Hematopoietic multipotent progenitor cell (in vitro differentiated cells): ENCODE measurements at regions not wholly inside any gene's neighbourhood (a gene's known extent, or its start where the extent isn't known, plus 50 kb on each side); places are given as distances from the start of the nearest gene placed in this dataset.
"Not testable (repeated sequence)": the region's sequence is repeated elsewhere in the genome, so short reads cannot be mapped to it uniquely, and the experiment has no call there.

Source experiments
- DNase-seq, 3 donors: peaks; one replicate each; pipeline ENCODE4 v3.0.0-alpha.2; 2011 to 2015; ENCODE audit warnings: low read depth in 2 of 3, low spot score in 2 of 3

- no peak for DNase-seq
Measured at GRCh38 chr6:145071836-145072235, 663.5 kb downstream of the EPM2A start.

GRCh38 chr6:145073811-145074210 is 661.5 kb downstream of the EPM2A start:
- DNase-seq: no peak

- DNase-seq: no peak
Measured at GRCh38 chr6:145074805-145075204, 660.5 kb downstream of the EPM2A start.

- no peak for DNase-seq
Measured at GRCh38 chr6:145075425-145075824, 659.9 kb downstream of the EPM2A start.

GRCh38 chr6:145076115-145076841 is 659.0 kb downstream of the EPM2A start:
- DNase-seq: no peak

GRCh38 chr6:145077382-145077781 is 657.9 kb downstream of the EPM2A start:
- DNase-seq: no peak

- DNase-seq: no peak
Measured at GRCh38 chr6:145080651-145081050, 654.7 kb downstream of the EPM2A start.

GRCh38 chr6:145081677-145082076 is 653.6 kb downstream of the EPM2A start:
- no peak for DNase-seq

- no peak for DNase-seq
Measured at GRCh38 chr6:145082359-145082758, 653.0 kb downstream of the EPM2A start.

GRCh38 chr6:145086197-145086596 is 649.1 kb downstream of the EPM2A start:
- DNase-seq: no peak

GRCh38 chr6:145087034-145087433 is 648.3 kb downstream of the EPM2A start:
- DNase-seq: no peak

GRCh38 chr6:145090801-145091585 is 644.3 kb downstream of the EPM2A start:
- no peak for DNase-seq

- no peak for DNase-seq
Measured at GRCh38 chr6:145091586-145092142, 643.7 kb downstream of the EPM2A start.

- DNase-seq: no peak
Measured at GRCh38 chr6:145092554-145092953, 642.8 kb downstream of the EPM2A start.

- no peak for DNase-seq
Measured at GRCh38 chr6:145093226-145093625, 642.1 kb downstream of the EPM2A start.

GRCh38 chr6:145096846-145097245 is 638.5 kb downstream of the EPM2A start:
- DNase-seq: no peak

GRCh38 chr6:145098127-145098526 is 637.2 kb downstream of the EPM2A start:
- DNase-seq: not testable (repeated sequence)

- DNase-seq: no peak
Measured at GRCh38 chr6:145099713-145100112, 635.6 kb downstream of the EPM2A start.

- DNase-seq: no peak
Measured at GRCh38 chr6:145110109-145110508, 625.2 kb downstream of the EPM2A start.

- DNase-seq: not testable (repeated sequence)
Measured at GRCh38 chr6:145111407-145111806, 623.9 kb downstream of the EPM2A start.

- DNase-seq: no peak
Measured at GRCh38 chr6:145112711-145113148, 622.6 kb downstream of the EPM2A start.

GRCh38 chr6:145115638-145116037 is 619.7 kb downstream of the EPM2A start:
- DNase-seq: no peak
